GM18858 (cell line): ENCODE measurements at regions not wholly inside any gene's neighbourhood (a gene's known extent, or its start where the extent isn't known, plus 50 kb on each side); places are given as distances from the start of the nearest gene placed in this dataset.
"Not testable (repeated sequence)": the region's sequence is repeated elsewhere in the genome, so short reads cannot be mapped to it uniquely, and the experiment has no call there.

Experiments
- ATAC-seq: cut with Tn5 transposase; IDR thresholded peaks from one replicate; pipeline ENCODE4 v1.9.1; 2021; ENCODE audit not compliant: unreplicated experiment

GRCh38 chr9:33690143-33690933 lies 105.0 kb upstream of the PRSS3 start:
- no peak for ATAC-seq

- ATAC-seq: no peak
Observed at GRCh38 chr9:33695299-33695698, 100.1 kb upstream of the PRSS3 start.

GRCh38 chr9:33695856-33696255 lies 99.5 kb upstream of the PRSS3 start:
- no peak for ATAC-seq

GRCh38 chr9:33697171-33697570 lies 98.2 kb upstream of the PRSS3 start:
- no peak for ATAC-seq

- no peak for ATAC-seq
Observed at GRCh38 chr9:33698267-33698666, 97.1 kb upstream of the PRSS3 start.

GRCh38 chr9:33700940-33701339 lies 94.4 kb upstream of the PRSS3 start:
- ATAC-seq: not testable (repeated sequence)

GRCh38 chr9:33703430-33704102 lies 91.8 kb upstream of the PRSS3 start:
- no peak for ATAC-seq

GRCh38 chr9:33705440-33705839 lies 89.9 kb upstream of the PRSS3 start:
- ATAC-seq: not testable (repeated sequence)

- ATAC-seq: no peak
Observed at GRCh38 chr9:33708441-33708840, 86.9 kb upstream of the PRSS3 start.

- no peak for ATAC-seq
Observed at GRCh38 chr9:33709269-33709668, 86.1 kb upstream of the PRSS3 start.

GRCh38 chr9:33711418-33711817 lies 83.9 kb upstream of the PRSS3 start:
- not testable (repeated sequence) for ATAC-seq

- no peak for ATAC-seq
Observed at GRCh38 chr9:33714989-33715388, 80.4 kb upstream of the PRSS3 start.

GRCh38 chr9:33718987-33719386 lies 76.4 kb upstream of the PRSS3 start:
- no peak for ATAC-seq

GRCh38 chr9:33719581-33720374 lies 75.6 kb upstream of the PRSS3 start:
- no peak for ATAC-seq

- ATAC-seq: peak; percentile 57
Observed at GRCh38 chr9:33721674-33722358, 73.5 kb upstream of the PRSS3 start.

- ATAC-seq: no peak
Observed at GRCh38 chr9:33722359-33722675, 73.0 kb upstream of the PRSS3 start.

- no peak for ATAC-seq
Observed at GRCh38 chr9:33728613-33729012, 66.7 kb upstream of the PRSS3 start.

- no peak for ATAC-seq
Observed at GRCh38 chr9:33731142-33731541, 64.2 kb upstream of the PRSS3 start.

- ATAC-seq: no peak
Observed at GRCh38 chr9:33731625-33732024, 63.7 kb upstream of the PRSS3 start.

GRCh38 chr9:33734247-33734940 lies 61.0 kb upstream of the PRSS3 start:
- not testable (repeated sequence) for ATAC-seq
